ENCODE measurements at regions not wholly inside any gene's neighbourhood (a gene's known extent, or its start where the extent isn't known, plus 50 kb on each side); places are given as distances from the start of the nearest gene placed in this dataset.

GRCh38 chr2:226581661-226582060 is 218.0 kb downstream of the IRS1 start:
- TF ChIP-seq, protein P1, sequence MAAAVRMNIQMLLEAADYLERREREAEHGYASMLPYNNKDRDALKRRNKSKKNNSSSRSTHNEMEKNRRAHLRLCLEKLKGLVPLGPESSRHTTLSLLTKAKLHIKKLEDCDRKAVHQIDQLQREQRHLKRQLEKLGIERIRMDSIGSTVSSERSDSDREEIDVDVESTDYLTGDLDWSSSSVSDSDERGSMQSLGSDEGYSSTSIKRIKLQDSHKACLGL (CRISPR knock-in tag; IDR thresholded peaks at IDR 0.05): no peak
- no peak for TF ChIP-seq ZNF281 (CRISPR knock-in tag; IDR thresholded peaks at IDR 0.05; ENCODE audit: borderline replicate concordance)
- TF ChIP-seq ZSCAN5A (CRISPR knock-in tag; IDR thresholded peaks at IDR 0.05; ENCODE audit: borderline replicate concordance): no peak
- no peak for TF ChIP-seq POLR2AphosphoS5 (IDR thresholded peaks at IDR 0.05; ENCODE audit: low read depth, low read length)
- TF ChIP-seq, protein P2, sequence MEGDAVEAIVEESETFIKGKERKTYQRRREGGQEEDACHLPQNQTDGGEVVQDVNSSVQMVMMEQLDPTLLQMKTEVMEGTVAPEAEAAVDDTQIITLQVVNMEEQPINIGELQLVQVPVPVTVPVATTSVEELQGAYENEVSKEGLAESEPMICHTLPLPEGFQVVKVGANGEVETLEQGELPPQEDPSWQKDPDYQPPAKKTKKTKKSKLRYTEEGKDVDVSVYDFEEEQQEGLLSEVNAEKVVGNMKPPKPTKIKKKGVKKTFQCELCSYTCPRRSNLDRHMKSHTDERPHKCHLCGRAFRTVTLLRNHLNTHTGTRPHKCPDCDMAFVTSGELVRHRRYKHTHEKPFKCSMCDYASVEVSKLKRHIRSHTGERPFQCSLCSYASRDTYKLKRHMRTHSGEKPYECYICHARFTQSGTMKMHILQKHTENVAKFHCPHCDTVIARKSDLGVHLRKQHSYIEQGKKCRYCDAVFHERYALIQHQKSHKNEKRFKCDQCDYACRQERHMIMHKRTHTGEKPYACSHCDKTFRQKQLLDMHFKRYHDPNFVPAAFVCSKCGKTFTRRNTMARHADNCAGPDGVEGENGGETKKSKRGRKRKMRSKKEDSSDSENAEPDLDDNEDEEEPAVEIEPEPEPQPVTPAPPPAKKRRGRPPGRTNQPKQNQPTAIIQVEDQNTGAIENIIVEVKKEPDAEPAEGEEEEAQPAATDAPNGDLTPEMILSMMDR (CRISPR knock-in tag; IDR thresholded peaks at IDR 0.05): no peak
- TF ChIP-seq SIN3A (IDR thresholded peaks at IDR 0.05; ENCODE audit: borderline replicate concordance, low read depth, low read length): no peak
- TF ChIP-seq ZSCAN29 (CRISPR knock-in tag; conservative IDR thresholded peaks at IDR 0.05): no peak
- no peak for TF ChIP-seq ZNF510 (CRISPR knock-in tag; IDR thresholded peaks at IDR 0.05; ENCODE audit: low read depth)
- no peak for TF ChIP-seq ZNF121 (CRISPR knock-in tag; IDR thresholded peaks at IDR 0.05)
- no peak for TF ChIP-seq ZFP36 (IDR thresholded peaks at IDR 0.05; ENCODE audit: borderline replicate concordance, low read depth, low read length, partially characterized antibody)
- TF ChIP-seq, protein P3, sequence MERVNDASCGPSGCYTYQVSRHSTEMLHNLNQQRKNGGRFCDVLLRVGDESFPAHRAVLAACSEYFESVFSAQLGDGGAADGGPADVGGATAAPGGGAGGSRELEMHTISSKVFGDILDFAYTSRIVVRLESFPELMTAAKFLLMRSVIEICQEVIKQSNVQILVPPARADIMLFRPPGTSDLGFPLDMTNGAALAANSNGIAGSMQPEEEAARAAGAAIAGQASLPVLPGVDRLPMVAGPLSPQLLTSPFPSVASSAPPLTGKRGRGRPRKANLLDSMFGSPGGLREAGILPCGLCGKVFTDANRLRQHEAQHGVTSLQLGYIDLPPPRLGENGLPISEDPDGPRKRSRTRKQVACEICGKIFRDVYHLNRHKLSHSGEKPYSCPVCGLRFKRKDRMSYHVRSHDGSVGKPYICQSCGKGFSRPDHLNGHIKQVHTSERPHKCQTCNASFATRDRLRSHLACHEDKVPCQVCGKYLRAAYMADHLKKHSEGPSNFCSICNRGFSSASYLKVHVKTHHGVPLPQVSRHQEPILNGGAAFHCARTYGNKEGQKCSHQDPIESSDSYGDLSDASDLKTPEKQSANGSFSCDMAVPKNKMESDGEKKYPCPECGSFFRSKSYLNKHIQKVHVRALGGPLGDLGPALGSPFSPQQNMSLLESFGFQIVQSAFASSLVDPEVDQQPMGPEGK (CRISPR knock-in tag; IDR thresholded peaks at IDR 0.05): no peak
- TF ChIP-seq EZH2 (conservative IDR thresholded peaks at IDR 0.05; ENCODE audit: low read depth, low read length): no peak
- TF ChIP-seq TCF7 (IDR thresholded peaks at IDR 0.05; ENCODE audit: low read depth): no peak
